ENCODE measurements at regions not wholly inside any gene's neighbourhood (a gene's known extent, or its start where the extent isn't known, plus 50 kb on each side); places are given as distances from the start of the nearest gene placed in this dataset.
"Not testable (repeated sequence)": the region's sequence is repeated elsewhere in the genome, so short reads cannot be mapped to it uniquely, and the experiment has no call there.

DNA sequence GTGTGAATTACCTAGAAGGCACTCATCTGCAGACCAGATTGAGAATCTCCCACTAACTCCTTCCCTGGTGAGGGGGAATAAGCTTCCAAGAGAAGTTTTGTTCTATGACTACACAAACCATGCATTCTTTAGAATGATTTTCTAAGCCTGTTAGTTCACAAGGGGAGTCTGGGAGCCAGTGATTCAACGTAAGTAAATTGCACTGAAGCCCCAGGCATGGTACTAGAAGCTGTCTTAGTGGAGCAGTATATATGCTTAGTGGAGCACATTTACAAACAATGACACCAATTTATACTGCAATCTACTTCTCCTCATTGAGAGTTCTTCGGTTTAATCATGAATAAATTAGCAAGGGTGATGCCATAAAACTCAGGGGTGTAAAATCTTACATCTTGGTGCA lies 209.9 kb upstream of the LRRC61 start:
- TF ChIP-seq, protein P1, sequence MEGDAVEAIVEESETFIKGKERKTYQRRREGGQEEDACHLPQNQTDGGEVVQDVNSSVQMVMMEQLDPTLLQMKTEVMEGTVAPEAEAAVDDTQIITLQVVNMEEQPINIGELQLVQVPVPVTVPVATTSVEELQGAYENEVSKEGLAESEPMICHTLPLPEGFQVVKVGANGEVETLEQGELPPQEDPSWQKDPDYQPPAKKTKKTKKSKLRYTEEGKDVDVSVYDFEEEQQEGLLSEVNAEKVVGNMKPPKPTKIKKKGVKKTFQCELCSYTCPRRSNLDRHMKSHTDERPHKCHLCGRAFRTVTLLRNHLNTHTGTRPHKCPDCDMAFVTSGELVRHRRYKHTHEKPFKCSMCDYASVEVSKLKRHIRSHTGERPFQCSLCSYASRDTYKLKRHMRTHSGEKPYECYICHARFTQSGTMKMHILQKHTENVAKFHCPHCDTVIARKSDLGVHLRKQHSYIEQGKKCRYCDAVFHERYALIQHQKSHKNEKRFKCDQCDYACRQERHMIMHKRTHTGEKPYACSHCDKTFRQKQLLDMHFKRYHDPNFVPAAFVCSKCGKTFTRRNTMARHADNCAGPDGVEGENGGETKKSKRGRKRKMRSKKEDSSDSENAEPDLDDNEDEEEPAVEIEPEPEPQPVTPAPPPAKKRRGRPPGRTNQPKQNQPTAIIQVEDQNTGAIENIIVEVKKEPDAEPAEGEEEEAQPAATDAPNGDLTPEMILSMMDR (IDR thresholded peaks at IDR 0.05) = not testable (repeated sequence)
- not testable (repeated sequence) for TF ChIP-seq POLR2AphosphoS5 (IDR thresholded peaks at IDR 0.05; ENCODE audit: low read depth, low read length); SIN3A (IDR thresholded peaks at IDR 0.05; ENCODE audit: borderline replicate concordance, insufficient read depth, low read depth, low read length)
- TF ChIP-seq, protein P2, sequence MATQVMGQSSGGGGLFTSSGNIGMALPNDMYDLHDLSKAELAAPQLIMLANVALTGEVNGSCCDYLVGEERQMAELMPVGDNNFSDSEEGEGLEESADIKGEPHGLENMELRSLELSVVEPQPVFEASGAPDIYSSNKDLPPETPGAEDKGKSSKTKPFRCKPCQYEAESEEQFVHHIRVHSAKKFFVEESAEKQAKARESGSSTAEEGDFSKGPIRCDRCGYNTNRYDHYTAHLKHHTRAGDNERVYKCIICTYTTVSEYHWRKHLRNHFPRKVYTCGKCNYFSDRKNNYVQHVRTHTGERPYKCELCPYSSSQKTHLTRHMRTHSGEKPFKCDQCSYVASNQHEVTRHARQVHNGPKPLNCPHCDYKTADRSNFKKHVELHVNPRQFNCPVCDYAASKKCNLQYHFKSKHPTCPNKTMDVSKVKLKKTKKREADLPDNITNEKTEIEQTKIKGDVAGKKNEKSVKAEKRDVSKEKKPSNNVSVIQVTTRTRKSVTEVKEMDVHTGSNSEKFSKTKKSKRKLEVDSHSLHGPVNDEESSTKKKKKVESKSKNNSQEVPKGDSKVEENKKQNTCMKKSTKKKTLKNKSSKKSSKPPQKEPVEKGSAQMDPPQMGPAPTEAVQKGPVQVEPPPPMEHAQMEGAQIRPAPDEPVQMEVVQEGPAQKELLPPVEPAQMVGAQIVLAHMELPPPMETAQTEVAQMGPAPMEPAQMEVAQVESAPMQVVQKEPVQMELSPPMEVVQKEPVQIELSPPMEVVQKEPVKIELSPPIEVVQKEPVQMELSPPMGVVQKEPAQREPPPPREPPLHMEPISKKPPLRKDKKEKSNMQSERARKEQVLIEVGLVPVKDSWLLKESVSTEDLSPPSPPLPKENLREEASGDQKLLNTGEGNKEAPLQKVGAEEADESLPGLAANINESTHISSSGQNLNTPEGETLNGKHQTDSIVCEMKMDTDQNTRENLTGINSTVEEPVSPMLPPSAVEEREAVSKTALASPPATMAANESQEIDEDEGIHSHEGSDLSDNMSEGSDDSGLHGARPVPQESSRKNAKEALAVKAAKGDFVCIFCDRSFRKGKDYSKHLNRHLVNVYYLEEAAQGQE (IDR thresholded peaks at IDR 0.05; ENCODE audit: insufficient read depth in 1 of 2, low read depth in 2 of 2, low read length in 1 of 2) = not testable (repeated sequence)

All from Panc1 (cell line).